T-helper 17 cell (primary cell): ENCODE measurements at regions not wholly inside any gene's neighbourhood (a gene's known extent, or its start where the extent isn't known, plus 50 kb on each side); places are given as distances from the start of the nearest gene placed in this dataset.

ENCODE experiments used
- ATAC-seq: fragments of 150-1000 bp; cut with Tn5 transposase; 2 replicates; pipeline ENCODE4 v1.10.0; 2021; ENCODE audit warnings: mild to moderate bottlenecking, moderate library complexity
- DNase-seq, 3 donors: peaks; one replicate each; pipeline versions ENCODE4 v3.0.0 to v3.0.0-alpha.2; 2020 to 2021
- H3K9me3 ChIP-seq: one replicate; pipeline ENCODE4 v1.7.0; 2013; ENCODE audit warnings: low read length, mild to moderate bottlenecking; ENCODE audit not compliant: control insufficient read depth, poor library complexity, severe bottlenecking
- H3K27ac Mint-ChIP-seq: one replicate; pipeline ENCODE4 v1.8.0; 2022; ENCODE audit warnings: mild to moderate bottlenecking, moderate library complexity, mixed read lengths
- H3K27me3 Mint-ChIP-seq: one replicate; pipeline ENCODE4 v1.8.0; 2022; ENCODE audit warnings: mixed read lengths
- H3K36me3 Mint-ChIP-seq: one replicate; pipeline ENCODE4 v1.8.0; 2022; ENCODE audit warnings: low read depth, mixed read lengths
- H3K4me1 Mint-ChIP-seq: one replicate; pipeline ENCODE4 v1.8.0; 2022; ENCODE audit warnings: mild to moderate bottlenecking, mixed read lengths
- H3K4me3 Mint-ChIP-seq: one replicate; pipeline ENCODE4 v1.8.0; 2022; ENCODE audit warnings: mild to moderate bottlenecking, moderate library complexity, mixed read lengths

DNA sequence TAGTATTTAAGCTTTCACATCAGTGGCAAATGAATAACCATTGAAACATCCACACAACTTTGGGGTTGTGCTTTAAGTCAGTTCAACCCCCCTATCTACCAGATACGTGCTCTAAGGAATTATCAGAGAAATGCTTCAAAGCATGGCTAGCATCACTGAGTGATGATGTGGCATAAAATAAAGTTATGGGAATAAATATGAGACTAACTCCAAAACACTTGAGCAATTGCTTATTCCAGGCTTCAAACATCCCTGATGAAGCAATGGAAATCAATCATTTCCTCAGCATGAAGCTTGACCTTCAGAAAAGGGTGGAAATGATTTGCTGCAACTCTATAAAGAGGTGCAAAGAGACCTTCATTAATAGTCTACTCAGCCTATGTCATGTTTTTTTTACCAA is 292.0 kb upstream of the SMC2 start:
- no peak overlapping the region for H3K4me3 Mint-ChIP-seq
- no peak for DNase-seq
- H3K27me3 Mint-ChIP-seq, result no peaks in the 10 kb centered on the region
- no peaks in the 10 kb centered on the region for H3K9me3 ChIP-seq
- no peaks in the 10 kb centered on the region for H3K36me3 Mint-ChIP-seq
- no peak overlapping the region for H3K27ac Mint-ChIP-seq
- H3K4me1 Mint-ChIP-seq, result no peaks in the 10 kb centered on the region
- no peak for ATAC-seq

- Mint-ChIP-seq H3K4me3 (no peak overlapping the region), H3K4me1 (no peaks in the 10 kb centered on the region), H3K27ac (no peak overlapping the region), H3K27me3 (no peaks in the 10 kb centered on the region), H3K36me3 (no peaks in the 10 kb centered on the region)
- no peaks in the 10 kb centered on the region for H3K9me3 ChIP-seq
- ATAC-seq (no peak), DNase-seq (no peak)
Observed at GRCh38 chr9:103803245-103803644, 290.9 kb upstream of the SMC2 start.

DNA sequence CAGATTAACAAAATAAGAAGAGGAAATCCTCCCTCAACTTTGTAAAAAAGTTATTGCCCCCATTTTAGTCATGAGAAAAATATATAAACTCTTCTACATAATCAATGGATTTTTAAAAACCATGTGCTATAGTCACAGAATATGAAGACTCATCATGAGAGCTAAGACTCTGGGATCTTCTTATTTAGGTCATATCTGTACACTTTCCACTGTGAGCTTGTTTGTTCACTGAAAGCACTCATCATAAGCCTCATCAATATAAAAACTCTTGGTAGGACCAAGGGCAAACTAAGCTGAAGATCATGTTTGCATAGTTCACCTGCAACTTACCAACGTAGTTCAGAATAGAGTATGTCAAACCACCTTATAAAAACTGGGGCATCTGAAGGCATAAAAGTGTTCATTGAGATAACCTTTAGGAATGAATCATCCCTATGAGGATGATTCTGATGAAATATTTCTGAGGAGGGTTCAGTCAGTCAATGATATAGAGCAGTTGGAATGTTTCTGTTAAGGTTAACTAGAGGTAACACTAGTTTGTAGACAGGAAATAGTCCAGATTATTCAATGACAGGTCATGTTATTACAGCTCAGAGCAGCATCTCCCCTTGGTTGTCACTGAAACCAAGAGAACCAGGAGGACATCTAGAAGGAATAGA is 289.9 kb upstream of the SMC2 start:
- no peaks in the 10 kb centered on the region for H3K9me3 ChIP-seq
- no peaks in the 10 kb centered on the region for H3K4me1 Mint-ChIP-seq
- no peak for DNase-seq
- H3K4me3 Mint-ChIP-seq, result no peak overlapping the region
- no peaks in the 10 kb centered on the region for H3K27me3 Mint-ChIP-seq
- H3K27ac Mint-ChIP-seq, result no peak overlapping the region
- H3K36me3 Mint-ChIP-seq, result no peaks in the 10 kb centered on the region
- ATAC-seq, result no peak

DNA sequence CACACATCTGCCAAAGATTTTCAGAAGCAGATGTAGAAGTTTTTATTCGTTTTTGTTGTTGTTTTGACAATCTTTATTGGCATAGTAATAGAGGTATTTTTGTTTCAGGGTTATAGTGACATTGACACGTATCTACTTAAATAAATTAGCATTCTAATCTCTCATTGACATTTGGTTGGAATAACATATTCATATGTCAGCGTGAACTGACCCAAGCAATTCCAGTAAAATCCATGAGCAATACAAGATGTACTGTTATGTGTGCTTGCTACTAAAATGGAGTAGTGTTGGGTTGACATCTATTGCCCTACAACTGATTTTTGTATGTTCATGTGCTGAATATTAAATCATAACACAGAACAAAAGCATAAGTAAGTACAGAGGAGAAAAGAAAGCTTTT is 284.4 kb upstream of the SMC2 start:
- no peaks in the 10 kb centered on the region for H3K27me3 Mint-ChIP-seq
- H3K9me3 ChIP-seq, result no peaks in the 10 kb centered on the region
- ATAC-seq, result no peak
- H3K27ac Mint-ChIP-seq, result no peak overlapping the region
- H3K4me1 Mint-ChIP-seq, result no peaks in the 10 kb centered on the region
- DNase-seq, result no peak
- no peak overlapping the region for H3K4me3 Mint-ChIP-seq
- no peaks in the 10 kb centered on the region for H3K36me3 Mint-ChIP-seq

DNA sequence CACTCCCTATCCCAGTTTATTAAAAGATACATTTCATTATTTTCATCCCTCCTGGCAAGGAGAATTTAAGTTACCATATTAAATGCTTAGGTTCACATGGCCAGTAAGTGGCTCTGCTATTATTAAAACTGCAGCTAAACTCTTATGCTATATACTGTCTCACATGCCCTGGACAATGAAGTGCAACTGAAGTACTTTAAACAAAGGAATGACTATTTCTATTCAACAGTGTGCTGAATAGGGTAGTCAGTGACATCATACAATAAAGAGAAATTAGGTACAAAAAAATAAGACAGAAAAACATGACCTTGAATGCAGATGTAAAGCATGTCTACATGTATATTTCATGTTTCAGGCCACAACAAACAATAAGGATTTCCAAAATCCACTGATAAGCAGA is 282.6 kb upstream of the SMC2 start:
- Mint-ChIP-seq H3K4me3 (no peak overlapping the region), H3K27me3 (no peaks in the 10 kb centered on the region), H3K4me1 (no peaks in the 10 kb centered on the region), H3K27ac (no peak overlapping the region), H3K36me3 (no peaks in the 10 kb centered on the region)
- no peak for DNase-seq
- H3K9me3 ChIP-seq, result no peaks in the 10 kb centered on the region
- no peak for ATAC-seq

DNA sequence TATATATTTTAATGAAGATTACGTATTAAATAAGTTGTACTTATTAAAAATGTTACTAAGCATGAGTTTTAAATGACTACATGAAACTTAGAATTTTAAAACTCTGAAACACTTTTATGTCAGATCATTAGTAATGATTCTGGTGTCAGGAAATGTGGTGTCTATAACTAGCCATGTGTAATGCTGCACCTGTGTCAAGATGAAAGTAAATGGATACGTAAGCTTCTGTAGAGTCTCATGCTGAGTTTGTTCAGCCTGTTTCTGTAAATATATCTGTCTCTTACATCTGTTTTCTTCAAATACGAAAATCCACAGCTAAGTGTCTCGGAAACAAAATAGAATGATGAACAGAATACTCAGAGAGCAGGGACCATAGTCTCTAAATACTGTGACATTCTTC is 278.0 kb upstream of the SMC2 start:
- Mint-ChIP-seq H3K36me3 (no peaks in the 10 kb centered on the region), H3K27ac (no peak overlapping the region), H3K4me3 (no peak overlapping the region), H3K4me1 (no peaks in the 10 kb centered on the region), H3K27me3 (no peaks in the 10 kb centered on the region)
- ATAC-seq (no peak), DNase-seq (no peak)
- no peaks in the 10 kb centered on the region for H3K9me3 ChIP-seq

DNA sequence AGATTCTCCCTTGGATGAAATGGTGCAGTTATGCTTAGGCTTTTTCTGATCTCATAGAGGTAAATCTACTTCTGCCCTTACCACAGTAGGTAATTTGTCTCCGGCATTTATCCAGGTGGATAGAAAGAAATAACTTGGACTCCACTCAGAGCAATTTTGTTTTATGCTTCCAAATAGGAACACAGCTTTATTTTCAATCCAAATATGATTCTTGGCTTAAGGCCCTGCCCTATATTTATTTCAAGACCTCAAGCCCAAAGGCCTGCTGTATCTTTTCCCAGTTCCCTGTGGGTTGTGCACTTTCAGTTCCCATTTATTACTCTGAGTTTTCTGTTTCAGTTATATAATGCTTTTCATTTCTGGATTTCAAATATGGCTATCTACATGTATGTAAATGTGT is 274.2 kb upstream of the SMC2 start:
- Mint-ChIP-seq H3K27ac (no peak overlapping the region), H3K36me3 (no peaks in the 10 kb centered on the region), H3K4me3 (no peak overlapping the region), H3K27me3 (no peaks in the 10 kb centered on the region), H3K4me1 (peaks cover 2% of the 10 kb centered on the region)
- no peak for ATAC-seq
- H3K9me3 ChIP-seq, result no peaks in the 10 kb centered on the region
- no peak for DNase-seq

DNA sequence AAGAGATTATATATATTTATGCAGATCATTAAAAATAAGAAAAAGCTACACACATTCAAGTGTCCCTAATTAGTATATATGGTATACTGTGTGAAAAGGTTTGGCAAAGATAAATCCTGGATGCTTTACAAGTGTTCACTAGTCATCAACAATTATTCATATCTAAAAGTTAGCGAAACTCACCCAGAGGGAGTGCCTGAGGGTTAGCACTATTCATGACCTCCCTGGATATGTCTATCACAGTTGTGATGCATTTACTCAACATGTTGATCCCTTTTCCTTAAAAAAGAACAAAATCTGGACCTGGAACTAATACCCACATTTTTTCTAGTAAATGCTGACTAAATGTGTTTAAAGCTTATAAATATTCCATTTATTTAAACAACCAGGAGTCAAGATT is 273.0 kb upstream of the SMC2 start:
- no peak overlapping the region for H3K4me3 Mint-ChIP-seq
- H3K9me3 ChIP-seq, result no peaks in the 10 kb centered on the region
- ATAC-seq (no peak), DNase-seq (no peak)
- H3K4me1 Mint-ChIP-seq, result peaks cover 2% of the 10 kb centered on the region
- no peaks in the 10 kb centered on the region for H3K27me3 Mint-ChIP-seq
- H3K36me3 Mint-ChIP-seq, result no peaks in the 10 kb centered on the region
- H3K27ac Mint-ChIP-seq, result no peak overlapping the region

GRCh38 chr9:103837940-103838339 is 256.2 kb upstream of the SMC2 start:
- no peak for ATAC-seq

DNA sequence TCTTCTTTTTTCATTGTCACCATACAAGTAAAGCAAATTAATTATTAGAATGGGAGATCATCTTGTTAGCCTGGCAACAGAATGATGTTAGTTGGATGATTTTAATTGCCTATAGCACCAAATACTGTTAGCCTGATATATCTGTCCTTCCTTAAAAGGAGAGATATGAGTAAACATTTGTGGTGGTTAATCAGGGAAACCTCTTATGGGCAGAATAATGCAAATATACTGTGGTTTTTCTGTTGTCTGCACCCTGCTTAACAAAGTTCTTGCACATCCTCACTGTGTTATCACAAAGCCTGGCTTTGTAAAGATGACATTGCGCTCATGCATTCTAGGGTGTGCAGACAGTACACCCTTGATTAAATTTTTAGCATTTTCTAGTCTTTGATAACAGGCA is 254.9 kb upstream of the SMC2 start:
- H3K4me1 Mint-ChIP-seq, result no peaks in the 10 kb centered on the region
- no peak overlapping the region for H3K4me3 Mint-ChIP-seq
- H3K9me3 ChIP-seq, result no peaks in the 10 kb centered on the region
- no peaks in the 10 kb centered on the region for H3K27me3 Mint-ChIP-seq
- H3K27ac Mint-ChIP-seq, result no peak overlapping the region
- no peaks in the 10 kb centered on the region for H3K36me3 Mint-ChIP-seq
- DNase-seq (no peak), ATAC-seq (no peak)

More at GRCh38 chr9:103837940-103838339, 256.2 kb upstream of the SMC2 start:
- Mint-ChIP-seq H3K36me3 (no peaks in the 10 kb centered on the region), H3K27me3 (no peaks in the 10 kb centered on the region), H3K4me3 (no peak overlapping the region), H3K27ac (no peak overlapping the region), H3K4me1 (no peaks in the 10 kb centered on the region)
- H3K9me3 ChIP-seq, result no peaks in the 10 kb centered on the region
- DNase-seq, result no peak

DNA sequence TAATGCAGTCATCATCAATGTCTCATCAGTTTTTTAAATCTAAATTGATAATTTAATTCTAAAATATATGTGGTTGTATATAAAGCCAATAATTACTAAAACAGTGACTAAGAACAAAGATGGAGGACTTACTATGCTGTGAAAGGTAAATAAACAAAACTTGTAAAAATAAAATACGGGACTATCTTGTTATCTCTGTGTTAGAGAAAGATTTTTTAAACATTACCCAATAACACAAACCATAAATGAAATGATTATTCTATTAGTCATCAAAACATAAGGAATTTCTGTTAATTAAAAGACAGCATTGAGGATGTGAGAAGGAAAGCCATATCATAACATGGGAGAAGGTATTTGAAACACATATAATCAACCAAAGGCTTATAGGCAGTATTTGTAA is 226.2 kb upstream of the SMC2 start:
- DNase-seq, result no peak
- ATAC-seq, result no peak
- no peak overlapping the region for H3K4me3 Mint-ChIP-seq
- H3K9me3 ChIP-seq, result no peaks in the 10 kb centered on the region
- H3K27me3 Mint-ChIP-seq, result no peaks in the 10 kb centered on the region
- H3K27ac Mint-ChIP-seq, result no peak overlapping the region
- no peaks in the 10 kb centered on the region for H3K4me1 Mint-ChIP-seq
- no peaks in the 10 kb centered on the region for H3K36me3 Mint-ChIP-seq

GRCh38 chr9:103872811-103873210 is 221.3 kb upstream of the SMC2 start:
- ATAC-seq (no peak), DNase-seq (no peak)
- H3K9me3 ChIP-seq, result no peaks in the 10 kb centered on the region
- H3K4me3 Mint-ChIP-seq, result no peak overlapping the region
- no peaks in the 10 kb centered on the region for H3K27me3 Mint-ChIP-seq
- no peaks in the 10 kb centered on the region for H3K36me3 Mint-ChIP-seq
- H3K4me1 Mint-ChIP-seq, result no peaks in the 10 kb centered on the region
- H3K27ac Mint-ChIP-seq, result no peak overlapping the region

- Mint-ChIP-seq H3K4me1 (no peaks in the 10 kb centered on the region), H3K36me3 (no peaks in the 10 kb centered on the region), H3K4me3 (no peak overlapping the region), H3K27ac (no peak overlapping the region), H3K27me3 (no peaks in the 10 kb centered on the region)
- ATAC-seq (no peak), DNase-seq (no peak)
- H3K9me3 ChIP-seq, result no peaks in the 10 kb centered on the region
Observed at GRCh38 chr9:103881419-103881818, 212.7 kb upstream of the SMC2 start.

GRCh38 chr9:103889989-103890388 is 204.1 kb upstream of the SMC2 start:
- H3K27ac Mint-ChIP-seq, result no peak overlapping the region
- H3K4me1 Mint-ChIP-seq, result no peaks in the 10 kb centered on the region
- H3K4me3 Mint-ChIP-seq, result no peak overlapping the region
- no peak for ATAC-seq
- no peaks in the 10 kb centered on the region for H3K36me3 Mint-ChIP-seq
- DNase-seq, result no peak
- no peaks in the 10 kb centered on the region for H3K9me3 ChIP-seq
- H3K27me3 Mint-ChIP-seq, result no peaks in the 10 kb centered on the region
